Neural cell (in vitro differentiated cells): ENCODE measurements at regions not wholly inside any gene's neighbourhood (a gene's known extent, or its start where the extent isn't known, plus 50 kb on each side); places are given as distances from the start of the nearest gene placed in this dataset.
"Not testable (repeated sequence)": the region's sequence is repeated elsewhere in the genome, so short reads cannot be mapped to it uniquely, and the experiment has no call there.

ENCODE experiments used
- H2AFZ ChIP-seq: fragments of 200-600, 300-800 bp; sonication (generic), shearing (Covaris generic); 2 replicates; pipeline ENCODE4 v1.6.0; 2014; ENCODE audit warnings: low read depth, mild to moderate bottlenecking, antibody characterized with exemption, low read length, moderate library complexity
- H3F3A ChIP-seq: fragments of 200-600 bp; shearing (Covaris generic); 2 replicates; pipeline ENCODE4 v1.6.1; 2016; ENCODE audit warnings: mild to moderate bottlenecking, moderate library complexity, mixed read lengths, antibody characterized with exemption, low read length; ENCODE audit not compliant: insufficient read depth, poor library complexity, severe bottlenecking
- H3K27ac ChIP-seq: fragments of 200-600, 300-800 bp; sonication (generic), shearing (Covaris generic); 2 replicates; pipeline ENCODE4 v1.5.1; 2014; ENCODE audit warnings: mild to moderate bottlenecking, low read length, moderate library complexity
- H3K27me3 ChIP-seq: fragments of 300-800, 200-600 bp; sonication (generic), shearing (Covaris generic); 2 replicates; pipeline ENCODE4 v1.6.0; 2014; ENCODE audit warnings: mild to moderate bottlenecking, low read depth, low read length, moderate library complexity; ENCODE audit not compliant: insufficient read depth
- H3K36me3 ChIP-seq: fragments of 300-800, 200-600 bp; sonication (generic), shearing (Covaris generic); 2 replicates; pipeline ENCODE4 v1.5.1; 2014; ENCODE audit warnings: mild to moderate bottlenecking, antibody characterized with exemption, low read length, moderate library complexity; ENCODE audit not compliant: insufficient read depth
- H3K4me2 ChIP-seq: fragments of 300-800, 200-600 bp; sonication (generic), shearing (Covaris generic); 2 replicates; pipeline ENCODE4 v1.6.0; 2014; ENCODE audit warnings: mild to moderate bottlenecking, low read length
- H3K4me3 ChIP-seq: fragments of 300-800, 200-600 bp; sonication (generic), shearing (Covaris generic); 2 replicates; pipeline ENCODE4 v1.5.1; 2014; ENCODE audit warnings: mild to moderate bottlenecking, low read length, moderate library complexity
- H3K79me2 ChIP-seq: fragments of 200-600 bp; shearing (Covaris generic); replicated peaks from 2 replicates; pipeline ENCODE4 v1.6.0; 2014; ENCODE audit warnings: mild to moderate bottlenecking, low read length, moderate library complexity; ENCODE audit not compliant: insufficient read depth
- H3K9ac ChIP-seq: fragments of 300-800, 200-600 bp; sonication (generic), shearing (Covaris generic); 2 replicates; pipeline ENCODE4 v1.6.1; 2016; ENCODE audit warnings: mild to moderate bottlenecking, low read length, mixed read lengths
- H3K9me2 ChIP-seq: fragments of 200-600 bp; shearing (Covaris generic); 2 replicates; pipeline ENCODE4 v1.6.1; 2016; ENCODE audit warnings: mild to moderate bottlenecking, low read length, mixed read lengths; ENCODE audit not compliant: insufficient read depth
- H3K9me3 ChIP-seq: fragments of 200-600, 300-800 bp; sonication (generic), shearing (Covaris generic); 2 replicates; pipeline ENCODE4 v1.6.1; 2016; ENCODE audit warnings: mild to moderate bottlenecking, mixed run types, low read length, moderate library complexity, mixed read lengths
- H4K20me1 ChIP-seq: fragments of 200-600 bp; shearing (Covaris generic); 2 replicates; pipeline ENCODE4 v1.6.1; 2016; ENCODE audit warnings: mild to moderate bottlenecking, mixed run types; ENCODE audit not compliant: insufficient read depth

GRCh38 chr3:195642311-195642710, 58.6 kb upstream of the APOD start:
- H2AFZ ChIP-seq, H4K20me1 ChIP-seq, H3K79me2 ChIP-seq: not testable (repeated sequence)

GRCh38 chr3:195638456-195638855, 54.7 kb upstream of the APOD start:
- H3K27me3 ChIP-seq, H3K4me2 ChIP-seq, H3K9me2 ChIP-seq, H3K27ac ChIP-seq, H3K79me2 ChIP-seq, H3K4me3 ChIP-seq, H3K9ac ChIP-seq, H2AFZ ChIP-seq, H3F3A ChIP-seq, H3K36me3 ChIP-seq, H3K9me3 ChIP-seq, H4K20me1 ChIP-seq: not testable (repeated sequence)

More at GRCh38 chr3:195642311-195642710, 58.6 kb upstream of the APOD start:
- not testable (repeated sequence) for H3K36me3 ChIP-seq, H3K4me2 ChIP-seq, H3K4me3 ChIP-seq, H3K9me2 ChIP-seq, H3K27me3 ChIP-seq, H3F3A ChIP-seq, H3K9ac ChIP-seq, H3K9me3 ChIP-seq, H3K27ac ChIP-seq

- not testable (repeated sequence) for H3K9ac ChIP-seq, H3K27me3 ChIP-seq, H4K20me1 ChIP-seq, H3K27ac ChIP-seq, H3F3A ChIP-seq, H3K9me3 ChIP-seq, H3K9me2 ChIP-seq, H3K36me3 ChIP-seq, H3K4me3 ChIP-seq, H2AFZ ChIP-seq, H3K4me2 ChIP-seq, H3K79me2 ChIP-seq
Observed at GRCh38 chr3:195637473-195638233, 53.9 kb upstream of the APOD start.

GRCh38 chr3:195637011-195637410, 53.3 kb upstream of the APOD start:
- H3K27ac ChIP-seq, H4K20me1 ChIP-seq, H3K36me3 ChIP-seq, H3K4me2 ChIP-seq, H3K4me3 ChIP-seq, H3K27me3 ChIP-seq, H3K79me2 ChIP-seq, H3F3A ChIP-seq, H3K9me2 ChIP-seq, H3K9ac ChIP-seq, H3K9me3 ChIP-seq, H2AFZ ChIP-seq: not testable (repeated sequence)

GRCh38 chr3:195635898-195636685, 52.4 kb upstream of the APOD start:
- H3K9me3 ChIP-seq, H4K20me1 ChIP-seq, H3K79me2 ChIP-seq, H2AFZ ChIP-seq, H3K9me2 ChIP-seq, H3F3A ChIP-seq, H3K27me3 ChIP-seq, H3K4me2 ChIP-seq, H3K36me3 ChIP-seq, H3K9ac ChIP-seq, H3K27ac ChIP-seq: not testable (repeated sequence)
- H3K4me3 ChIP-seq, result peak overlapping the region; percentile 41

GRCh38 chr3:195635262-195635873, 51.6 kb upstream of the APOD start:
- H3K27ac ChIP-seq, H4K20me1 ChIP-seq, H3K4me2 ChIP-seq, H2AFZ ChIP-seq, H3K79me2 ChIP-seq, H3F3A ChIP-seq, H3K9me2 ChIP-seq, H3K36me3 ChIP-seq, H3K27me3 ChIP-seq, H3K9me3 ChIP-seq, H3K9ac ChIP-seq: not testable (repeated sequence)
- peak overlapping the region; percentile 41 for H3K4me3 ChIP-seq

GRCh38 chr3:195634426-195635261, 50.9 kb upstream of the APOD start:
- H3K9ac ChIP-seq, H3K4me2 ChIP-seq, H3K9me3 ChIP-seq, H3K36me3 ChIP-seq, H3K79me2 ChIP-seq, H4K20me1 ChIP-seq, H3K9me2 ChIP-seq, H3F3A ChIP-seq, H2AFZ ChIP-seq, H3K27me3 ChIP-seq, H3K27ac ChIP-seq: not testable (repeated sequence)
- H3K4me3 ChIP-seq, result peak overlapping the region; percentile 51
